SK-N-SH (cell line): ENCODE measurements at regions not wholly inside any gene's neighbourhood (a gene's known extent, or its start where the extent isn't known, plus 50 kb on each side); places are given as distances from the start of the nearest gene placed in this dataset.

Experiments used
- EP300 ChIP-seq, 2 experiments: IDR thresholded peaks; 2 replicates each; pipeline versions ENCODE4 v1.4.0 to v1.6.1; 2012; ENCODE audit warnings: borderline replicate concordance in 1 of 2, low read depth in 1 of 2, low read length in 1 of 2
- POLR2AphosphoS5 ChIP-seq: IDR thresholded peaks from 2 replicates; pipeline ENCODE4 v1.6.1; 2012; ENCODE audit warnings: low read depth, low read length
- YY1 ChIP-seq: IDR thresholded peaks from 2 replicates; pipeline ENCODE4 v1.4.0; 2012; ENCODE audit warnings: low read depth, mild to moderate bottlenecking
- TF ChIP-seq, protein P1 (sequence below): fragments of 200-600 bp; sonication (generic); IDR thresholded peaks from 2 replicates; pipeline ENCODE4 v1.6.1; 2017; ENCODE audit warnings: antibody characterized with exemption, mild to moderate bottlenecking, moderate library complexity
- TF ChIP-seq, protein P2 (sequence below): fragments of 150-350 bp; IDR thresholded peaks from 2 replicates; pipeline ENCODE4 v1.6.1; 2017; ENCODE audit warnings: antibody characterized with exemption, low read length, low read depth, borderline replicate concordance

DNA sequence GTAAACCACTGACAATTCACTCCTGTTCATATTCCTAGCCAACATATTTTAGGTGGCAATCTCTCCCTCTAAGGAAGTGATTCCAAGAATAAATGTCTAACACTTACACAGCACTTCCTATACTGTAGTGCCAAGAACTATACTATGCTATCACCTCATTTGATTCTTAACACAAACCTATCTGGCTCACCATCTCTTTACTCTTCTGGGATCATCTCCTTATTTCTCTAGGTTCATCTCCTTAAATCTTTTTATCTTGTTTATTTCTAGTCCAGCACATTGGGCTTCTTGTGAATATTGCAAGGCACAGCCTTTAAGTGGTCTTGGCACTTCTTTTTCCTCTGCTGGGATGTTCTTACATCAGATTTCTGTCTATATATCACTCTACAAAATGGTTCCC, 366.3 kb downstream of the SLITRK6 start:
- TF ChIP-seq EP300 (IDR thresholded peaks at IDR 0.05; ENCODE audit: borderline replicate concordance in 1 of 2, low read depth in 1 of 2, low read length in 1 of 2) (no peak), YY1 (no peak), POLR2AphosphoS5 (no peak)
- TF ChIP-seq, protein P1, sequence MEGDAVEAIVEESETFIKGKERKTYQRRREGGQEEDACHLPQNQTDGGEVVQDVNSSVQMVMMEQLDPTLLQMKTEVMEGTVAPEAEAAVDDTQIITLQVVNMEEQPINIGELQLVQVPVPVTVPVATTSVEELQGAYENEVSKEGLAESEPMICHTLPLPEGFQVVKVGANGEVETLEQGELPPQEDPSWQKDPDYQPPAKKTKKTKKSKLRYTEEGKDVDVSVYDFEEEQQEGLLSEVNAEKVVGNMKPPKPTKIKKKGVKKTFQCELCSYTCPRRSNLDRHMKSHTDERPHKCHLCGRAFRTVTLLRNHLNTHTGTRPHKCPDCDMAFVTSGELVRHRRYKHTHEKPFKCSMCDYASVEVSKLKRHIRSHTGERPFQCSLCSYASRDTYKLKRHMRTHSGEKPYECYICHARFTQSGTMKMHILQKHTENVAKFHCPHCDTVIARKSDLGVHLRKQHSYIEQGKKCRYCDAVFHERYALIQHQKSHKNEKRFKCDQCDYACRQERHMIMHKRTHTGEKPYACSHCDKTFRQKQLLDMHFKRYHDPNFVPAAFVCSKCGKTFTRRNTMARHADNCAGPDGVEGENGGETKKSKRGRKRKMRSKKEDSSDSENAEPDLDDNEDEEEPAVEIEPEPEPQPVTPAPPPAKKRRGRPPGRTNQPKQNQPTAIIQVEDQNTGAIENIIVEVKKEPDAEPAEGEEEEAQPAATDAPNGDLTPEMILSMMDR, result no peak
- TF ChIP-seq, protein P2, sequence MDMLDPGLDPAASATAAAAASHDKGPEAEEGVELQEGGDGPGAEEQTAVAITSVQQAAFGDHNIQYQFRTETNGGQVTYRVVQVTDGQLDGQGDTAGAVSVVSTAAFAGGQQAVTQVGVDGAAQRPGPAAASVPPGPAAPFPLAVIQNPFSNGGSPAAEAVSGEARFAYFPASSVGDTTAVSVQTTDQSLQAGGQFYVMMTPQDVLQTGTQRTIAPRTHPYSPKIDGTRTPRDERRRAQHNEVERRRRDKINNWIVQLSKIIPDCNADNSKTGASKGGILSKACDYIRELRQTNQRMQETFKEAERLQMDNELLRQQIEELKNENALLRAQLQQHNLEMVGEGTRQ, result no peak
